ENCODE measurements at regions not wholly inside any gene's neighbourhood (a gene's known extent, or its start where the extent isn't known, plus 50 kb on each side); places are given as distances from the start of the nearest gene placed in this dataset.

DNA sequence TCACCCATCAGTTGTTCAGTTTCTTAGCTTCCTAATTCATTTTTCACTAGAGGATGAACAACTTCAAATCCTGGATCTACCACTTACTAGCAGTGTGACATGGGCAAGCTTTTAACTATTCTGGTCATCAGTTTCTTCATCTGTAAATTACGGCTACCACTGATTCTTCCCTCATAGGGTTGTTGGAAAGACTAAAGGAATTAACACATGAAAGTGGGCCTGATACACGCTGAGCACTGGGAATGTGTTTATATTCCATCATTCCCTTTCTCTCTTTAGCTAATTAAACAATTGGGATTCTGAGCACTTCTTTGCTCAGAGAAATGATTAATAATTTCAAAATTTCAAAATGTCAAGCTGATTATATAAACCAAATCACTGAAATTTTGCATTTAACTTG, 862.3 kb upstream of the GCFC2 start:
- DNase-seq: no peak

DNA sequence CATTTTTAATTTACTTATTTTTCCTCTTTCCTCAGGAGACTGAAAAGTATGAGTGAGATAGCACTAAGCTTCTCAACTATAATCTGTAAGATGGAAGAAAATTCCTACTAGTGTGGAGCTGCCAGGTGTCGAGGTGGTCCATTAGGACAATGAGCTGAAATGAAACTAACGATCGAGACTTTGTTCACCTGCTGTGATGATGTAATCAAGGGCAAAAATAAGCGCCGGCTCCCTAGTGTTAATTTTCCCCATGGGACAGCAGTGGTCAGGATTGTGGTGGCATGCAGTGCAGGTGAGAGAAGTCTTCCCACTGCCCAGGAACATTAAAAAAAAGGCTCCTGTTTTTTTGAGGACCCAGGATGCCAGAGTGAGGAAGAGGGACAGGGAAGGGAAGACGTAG, 859.1 kb upstream of the GCFC2 start:
- no peak for DNase-seq

DNA sequence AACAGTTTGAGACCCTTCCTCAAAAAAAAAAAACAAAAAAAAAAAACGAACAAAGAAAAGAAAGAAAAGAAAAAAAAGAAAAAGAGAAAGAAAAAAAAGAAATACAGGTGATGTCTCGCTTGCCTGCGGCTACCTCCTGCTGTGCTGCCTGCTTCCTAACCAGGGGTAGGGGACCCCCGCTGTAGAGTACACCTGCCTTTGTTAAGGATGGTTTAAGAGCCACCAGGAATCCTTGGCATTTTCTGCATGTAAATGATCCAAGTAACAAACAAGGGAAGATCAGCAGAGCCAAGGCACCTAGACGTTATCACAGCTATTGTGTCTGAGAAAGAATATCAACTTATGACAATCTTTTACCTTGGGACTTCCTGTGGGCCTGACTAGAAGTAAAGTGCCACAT, 856.8 kb upstream of the GCFC2 start:
- DNase-seq: no peak

DNA sequence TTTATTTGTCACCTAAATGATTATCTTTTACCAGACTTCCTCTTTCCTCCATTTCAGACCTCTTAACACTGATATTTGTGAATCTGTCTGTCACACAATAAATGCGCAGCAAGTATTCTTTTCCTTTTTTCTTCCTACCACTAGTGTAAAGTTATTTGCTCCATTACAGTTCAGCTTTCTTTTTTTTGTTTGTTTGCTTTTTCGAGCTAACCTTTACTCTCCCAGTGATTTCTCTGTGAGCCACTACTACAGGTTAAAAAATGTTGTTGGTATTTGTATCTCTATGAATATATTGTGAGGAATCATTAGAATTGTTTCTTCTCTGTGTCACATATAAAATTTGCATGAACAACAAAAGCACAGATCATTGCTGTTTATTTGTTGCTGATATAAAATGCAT, 854.0 kb upstream of the GCFC2 start:
- no peak for DNase-seq

DNA sequence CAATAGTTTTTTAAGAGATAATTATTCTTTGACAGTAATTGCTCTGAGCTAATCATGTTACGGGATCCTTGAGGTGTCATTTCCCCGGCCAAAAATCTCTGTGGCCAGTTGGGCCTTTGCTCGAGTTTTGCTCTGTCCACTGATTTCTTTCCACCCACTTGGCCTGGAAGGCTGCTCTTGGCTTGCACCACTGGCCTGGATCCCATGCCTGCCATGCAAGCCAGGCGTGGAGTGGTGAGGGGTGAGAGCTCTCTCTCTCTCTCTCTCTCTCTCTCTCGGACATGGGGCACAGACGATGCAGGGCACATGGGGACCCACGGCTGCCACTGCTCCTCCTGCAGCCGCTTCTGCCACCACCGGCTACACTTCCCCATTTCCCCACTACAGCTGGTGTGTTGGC, 853.0 kb upstream of the GCFC2 start:
- no peak for DNase-seq

DNA sequence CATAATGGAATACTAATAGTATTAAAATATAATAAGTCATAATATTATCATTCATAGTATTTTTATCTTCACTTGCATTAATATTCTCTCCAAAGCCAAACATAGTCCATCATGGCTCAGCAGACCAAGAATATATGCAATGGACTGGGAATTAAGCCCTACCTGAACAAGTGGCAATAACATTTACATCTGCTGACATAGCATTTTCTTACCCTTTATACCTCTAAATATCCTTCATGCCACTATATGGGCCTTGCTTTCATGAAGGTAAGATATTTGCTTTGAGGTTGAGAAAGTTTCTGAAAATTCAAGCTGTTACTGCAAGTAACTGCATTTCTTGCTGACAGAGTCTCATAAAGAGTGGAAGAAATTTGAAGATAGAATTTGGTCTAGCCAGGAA, 847.4 kb upstream of the GCFC2 start:
- no peak for DNase-seq

DNA sequence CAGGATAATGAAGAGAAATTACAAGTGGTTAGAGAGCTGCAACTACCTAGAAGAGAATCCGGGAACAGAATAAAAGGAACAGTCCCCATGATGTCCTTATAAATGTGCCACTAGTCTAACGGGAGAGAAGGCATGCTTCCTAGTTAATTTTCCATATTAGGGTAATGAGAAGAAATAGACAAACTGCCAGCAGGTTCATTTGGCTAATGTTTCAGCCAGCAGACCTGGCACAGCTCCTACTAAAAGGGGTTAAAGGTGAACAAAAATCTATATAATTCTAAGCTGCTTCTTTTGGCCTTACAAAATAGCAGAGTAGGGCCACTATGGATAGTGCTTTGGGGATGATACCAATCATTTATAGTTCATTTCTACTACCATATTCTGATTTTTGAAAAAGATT, 845.3 kb upstream of the GCFC2 start:
- no peak for DNase-seq

DNA sequence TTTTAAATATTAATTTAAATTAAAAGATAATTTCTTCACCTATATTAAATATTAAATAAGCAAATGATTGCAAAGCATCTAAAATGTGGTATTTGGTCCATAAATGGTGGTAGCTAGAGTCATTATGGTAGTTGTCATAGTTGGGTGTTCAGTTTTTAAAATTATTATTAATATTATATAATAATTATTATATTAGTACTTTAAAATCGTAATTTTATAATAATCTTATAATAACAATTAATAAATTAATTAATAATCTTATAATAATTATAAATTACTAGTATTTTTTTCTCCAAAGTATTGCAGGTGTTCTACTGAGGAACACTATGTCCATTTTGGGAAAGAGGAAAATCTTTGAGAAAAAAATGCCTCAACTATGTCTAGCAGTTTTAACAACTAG, 835.5 kb upstream of the GCFC2 start:
- DNase-seq: no peak

DNA sequence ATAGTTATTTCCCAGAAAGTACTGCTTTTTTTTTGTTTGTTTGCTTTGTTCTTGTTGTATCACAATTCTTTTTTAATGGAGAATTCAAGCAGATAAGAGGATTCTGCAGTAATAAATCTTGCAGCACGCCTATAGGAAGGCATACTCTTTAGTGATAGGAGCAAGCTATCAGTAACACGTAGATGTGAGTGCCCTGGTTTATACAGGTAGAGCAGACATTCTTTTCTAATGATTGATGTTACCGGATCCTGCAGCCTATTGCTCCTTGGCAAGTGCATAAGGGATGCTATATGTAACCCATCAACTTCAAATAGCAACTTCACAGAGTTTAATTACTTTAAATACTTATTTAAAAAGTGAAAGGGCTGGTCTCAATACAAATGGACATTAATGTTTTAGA, 834.2 kb upstream of the GCFC2 start:
- no peak for DNase-seq

DNA sequence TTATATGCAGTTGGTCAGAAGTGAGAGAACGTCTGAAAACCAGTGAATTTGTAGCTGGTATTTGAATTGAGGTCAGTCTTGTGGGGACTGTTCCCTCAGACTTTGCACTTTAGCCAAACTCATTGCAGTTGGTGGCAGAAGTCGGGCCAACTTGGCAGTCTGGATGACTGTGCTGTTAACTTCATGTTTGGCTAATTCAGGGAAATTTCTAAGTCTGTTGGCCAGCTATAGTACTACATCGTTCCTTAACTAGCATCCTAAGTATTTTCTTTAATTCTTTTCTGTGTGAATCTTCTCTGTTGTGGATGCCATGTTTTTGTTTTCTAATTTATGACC, 806.8 kb upstream of the GCFC2 start:
- no peak for DNase-seq

DNA sequence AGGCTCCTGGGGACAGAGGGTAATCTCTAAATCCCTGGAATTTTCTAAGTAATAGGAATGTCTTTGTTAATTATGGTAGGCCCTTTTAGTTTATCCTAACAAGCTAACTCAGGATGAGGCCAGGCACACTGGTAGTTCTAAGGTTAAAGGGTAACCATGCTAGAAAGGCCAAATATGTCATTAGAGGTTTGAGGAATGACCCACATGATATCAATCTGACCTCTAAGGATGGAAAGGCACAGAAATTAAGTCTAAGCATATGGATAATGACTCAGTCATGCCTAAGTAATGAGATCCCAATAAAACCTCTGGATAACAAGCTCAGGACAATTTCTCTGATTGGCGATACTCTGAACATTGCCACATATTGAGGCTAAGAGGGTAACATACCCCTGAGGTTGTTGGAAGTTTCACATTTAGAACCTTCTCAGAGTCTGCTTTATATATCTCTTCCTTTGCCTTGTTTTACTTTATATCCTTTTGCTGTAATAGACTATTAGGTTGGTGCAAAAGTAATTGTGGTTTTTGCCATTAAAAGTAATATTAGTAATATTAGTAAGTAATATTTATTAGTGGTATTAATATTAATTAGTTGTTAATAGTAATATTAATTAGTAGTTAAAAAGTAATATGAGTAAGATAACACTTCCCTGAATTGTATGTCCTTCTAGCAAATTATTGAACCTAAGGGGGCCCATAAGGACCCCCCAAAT, 806.3 kb upstream of the GCFC2 start:
- no peak for DNase-seq

DNA sequence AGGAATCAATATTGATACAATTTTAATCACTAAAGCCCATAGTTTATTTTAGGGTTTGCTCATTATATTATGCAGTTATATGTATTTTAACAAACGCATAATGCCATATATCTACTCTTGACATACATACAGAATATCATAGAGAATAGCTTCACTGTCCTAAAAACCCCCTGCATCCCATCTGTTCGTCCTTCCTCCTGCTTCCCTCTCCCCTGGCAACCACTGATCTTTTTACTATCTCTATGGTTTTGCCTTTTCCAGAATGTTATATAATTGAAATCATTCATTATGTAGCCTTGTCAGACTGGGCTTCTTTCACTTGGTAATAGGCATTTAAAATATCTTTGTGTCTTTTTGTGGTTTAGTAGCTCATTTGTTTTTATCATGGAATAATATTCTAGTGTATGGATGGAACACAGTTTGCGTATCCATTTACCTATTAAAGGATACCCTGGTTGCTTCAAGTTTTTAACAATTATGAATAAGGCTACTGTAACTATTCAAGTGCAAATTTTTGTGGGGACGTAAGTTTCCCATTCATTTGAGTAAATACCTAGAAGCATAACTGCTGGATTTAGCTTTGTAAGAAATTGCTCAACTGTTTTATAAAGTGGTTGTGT, 801.6 kb upstream of the GCFC2 start:
- DNase-seq: no peak

DNA sequence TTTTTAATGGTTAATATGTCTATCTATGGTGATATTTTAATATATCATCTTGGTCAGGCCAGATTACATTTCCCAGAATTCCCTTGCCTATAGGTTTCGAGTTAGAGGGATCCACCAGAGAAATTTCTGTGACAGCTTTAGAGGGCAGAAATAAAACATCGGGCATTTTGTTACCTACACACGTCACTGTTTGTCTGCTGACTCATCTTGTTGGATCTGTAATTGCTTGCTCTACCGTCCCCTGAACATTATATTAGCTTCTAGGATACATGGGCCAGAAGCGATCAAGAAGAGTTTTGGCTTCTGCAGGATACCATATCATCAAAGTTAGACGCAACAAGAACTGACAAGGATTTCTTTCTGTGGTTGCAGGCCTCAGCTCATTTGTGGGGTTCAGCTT, 795.8 kb upstream of the GCFC2 start:
- no peak for DNase-seq

DNA sequence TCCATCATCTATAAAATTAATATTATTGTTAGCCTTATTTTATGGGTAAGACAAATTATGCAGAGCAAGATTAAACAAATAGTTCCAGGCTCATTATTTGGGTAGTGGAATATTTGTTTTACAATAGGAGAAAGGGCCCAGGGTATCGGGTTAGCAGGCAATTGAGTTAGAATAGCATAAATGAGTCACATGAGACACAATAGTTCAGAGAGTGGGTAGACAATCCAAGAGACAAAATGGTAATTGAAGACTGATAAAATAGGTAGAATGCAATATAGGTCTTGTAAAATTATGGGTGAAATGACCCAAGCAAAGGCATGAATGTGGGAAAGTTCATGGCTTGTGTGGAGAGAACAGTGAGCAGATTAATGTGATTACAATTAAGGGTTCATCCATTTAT, 790.9 kb upstream of the GCFC2 start:
- no peak for DNase-seq

DNA sequence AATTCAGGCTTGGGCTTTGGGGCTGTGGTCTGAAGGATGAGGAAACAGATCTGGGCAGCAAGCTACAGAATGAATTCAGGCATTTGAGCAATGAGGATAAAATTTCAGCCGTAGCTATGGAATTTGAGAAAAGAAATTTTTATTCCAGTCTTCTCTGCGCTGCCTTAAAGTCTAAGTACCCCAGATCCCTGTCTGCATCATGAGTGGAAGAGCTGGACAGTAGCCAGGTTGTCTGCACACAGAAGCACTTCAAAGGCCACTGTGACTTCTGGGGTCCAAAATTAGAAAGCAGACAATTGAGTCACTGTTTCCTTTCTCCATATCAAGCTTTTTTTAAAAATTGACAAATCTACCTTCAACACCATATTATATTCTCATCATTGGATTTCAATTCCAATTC, 787.6 kb upstream of the GCFC2 start:
- no peak for DNase-seq

DNA sequence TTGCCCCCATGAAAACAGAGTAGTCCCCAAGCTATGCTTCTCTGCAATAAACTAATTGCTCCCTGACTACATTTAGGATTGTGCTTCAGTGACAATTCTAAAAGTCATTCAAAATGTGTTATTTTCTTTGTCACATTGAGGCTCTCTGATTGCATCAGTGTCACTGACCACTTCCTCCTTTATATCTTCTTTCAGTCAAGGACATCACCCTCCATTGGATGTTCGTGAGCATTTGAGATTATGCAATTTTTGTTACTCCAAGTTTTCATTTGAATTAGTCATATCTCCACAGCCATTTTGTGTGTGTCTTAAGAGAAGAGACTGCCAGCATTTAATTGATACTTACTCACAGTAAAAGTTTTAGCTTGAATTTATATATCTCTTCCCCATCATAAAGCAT, 780.8 kb upstream of the GCFC2 start:
- DNase-seq: no peak

DNA sequence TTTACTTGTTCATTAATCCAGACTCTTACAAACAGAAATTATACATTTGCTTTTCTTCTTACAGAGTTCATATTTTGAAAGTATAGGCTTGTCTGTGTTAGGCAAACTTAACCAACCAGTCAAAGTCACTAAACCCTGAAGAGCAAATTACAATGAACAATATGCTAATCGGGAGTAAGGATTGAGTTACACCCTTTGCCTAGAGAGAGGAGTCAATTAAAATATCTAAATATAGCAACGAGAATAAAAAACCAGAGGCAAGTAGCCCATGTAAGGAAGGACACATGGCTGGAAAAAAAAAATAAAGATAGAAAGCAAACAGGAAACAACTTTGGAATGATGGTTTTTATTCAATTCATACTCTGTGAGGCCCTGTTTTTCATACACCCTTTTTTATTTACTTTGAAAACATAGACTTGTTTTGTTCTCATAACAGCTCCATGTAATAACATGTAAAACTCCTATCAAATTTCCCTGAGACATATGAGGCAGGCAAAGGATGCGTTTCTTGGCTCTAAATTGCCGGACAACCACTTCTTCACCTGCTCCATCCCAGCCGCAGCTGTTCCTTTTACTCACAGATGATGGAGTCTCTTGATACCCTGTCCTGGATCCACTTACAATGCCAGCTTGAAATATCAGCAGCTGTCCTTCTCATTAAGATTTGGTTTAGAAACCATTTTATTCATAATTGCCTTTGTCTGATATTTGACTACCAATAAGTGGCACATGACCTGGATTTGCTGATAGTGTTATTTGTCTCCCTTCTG, 767.7 kb upstream of the GCFC2 start:
- no peak for DNase-seq

DNA sequence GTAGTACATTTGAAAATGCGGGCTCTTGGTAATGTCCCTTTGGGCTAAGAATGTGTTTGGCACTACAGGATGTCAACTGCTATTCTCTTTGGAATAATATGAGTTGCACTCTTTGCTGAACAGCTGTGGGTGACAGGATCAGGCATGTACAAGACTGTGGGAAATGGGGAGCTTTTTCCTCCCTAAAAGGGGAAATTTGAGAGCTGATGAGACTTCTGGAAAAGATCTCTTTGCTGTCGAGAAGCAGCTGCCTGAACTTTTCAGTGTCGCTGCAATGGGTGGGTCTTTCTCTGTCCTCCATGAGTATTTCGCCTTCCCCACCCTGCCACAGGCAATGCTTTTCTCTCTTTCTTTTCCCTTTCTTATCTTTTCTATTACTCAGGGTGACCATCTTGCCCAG, 762.2 kb upstream of the GCFC2 start:
- DNase-seq: no peak

DNA sequence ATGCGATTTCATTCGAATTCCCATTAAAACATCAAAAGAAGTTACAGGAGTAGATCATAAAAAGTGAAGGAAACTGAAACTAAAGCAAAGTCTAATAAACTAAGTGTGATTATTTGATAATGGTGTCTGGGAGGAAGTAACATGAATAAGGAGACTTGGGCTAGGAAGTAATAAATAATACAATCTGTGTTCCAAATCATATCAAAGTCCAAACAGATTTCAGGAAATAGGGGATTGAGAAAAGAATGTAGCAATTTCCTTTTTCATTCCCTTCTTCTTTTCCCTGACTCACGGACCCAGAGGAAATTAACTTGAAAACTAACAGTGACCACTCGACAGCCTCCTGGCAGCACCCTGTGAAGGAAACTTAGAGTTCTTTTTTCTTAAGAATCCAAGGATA, 758.4 kb upstream of the GCFC2 start:
- DNase-seq: no peak

DNA sequence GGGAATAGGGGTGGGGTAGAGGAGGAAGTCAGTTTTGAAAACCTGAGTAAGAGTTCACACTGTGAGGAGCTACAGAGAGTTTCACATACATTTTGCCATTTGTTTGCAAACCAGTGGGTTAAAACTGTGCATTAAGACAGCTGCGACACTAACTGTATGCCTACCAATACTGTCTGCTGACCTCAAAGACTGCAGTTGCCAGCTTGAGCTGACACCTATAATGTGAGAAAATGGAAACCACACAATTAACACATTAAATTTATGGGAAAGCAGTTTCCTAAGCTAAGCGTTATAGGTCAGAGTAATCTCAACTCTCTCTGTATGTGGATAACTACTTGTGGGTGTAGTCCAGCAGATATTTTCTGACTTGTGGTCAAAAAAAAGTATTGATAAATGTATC, 756.6 kb upstream of the GCFC2 start:
- DNase-seq: no peak

DNA sequence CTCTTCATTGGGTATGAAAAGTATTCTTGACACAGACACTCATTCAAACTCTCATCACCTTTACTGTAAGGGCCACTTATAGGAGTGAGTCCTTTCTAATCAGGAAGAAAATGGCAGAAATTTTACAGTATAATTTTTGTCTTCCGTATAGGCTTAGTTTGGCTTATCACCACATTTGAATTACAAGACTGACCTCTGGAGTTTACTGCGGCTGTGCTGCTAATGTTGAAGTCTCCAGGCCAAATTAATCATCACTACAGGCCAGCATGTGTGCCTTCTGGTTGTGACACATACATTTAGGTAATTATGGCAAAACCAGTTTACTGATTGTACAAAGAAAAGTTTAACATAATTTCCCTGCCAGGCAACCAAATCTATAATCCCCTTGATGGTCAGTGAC, 753.6 kb upstream of the GCFC2 start:
- DNase-seq: no peak

DNA sequence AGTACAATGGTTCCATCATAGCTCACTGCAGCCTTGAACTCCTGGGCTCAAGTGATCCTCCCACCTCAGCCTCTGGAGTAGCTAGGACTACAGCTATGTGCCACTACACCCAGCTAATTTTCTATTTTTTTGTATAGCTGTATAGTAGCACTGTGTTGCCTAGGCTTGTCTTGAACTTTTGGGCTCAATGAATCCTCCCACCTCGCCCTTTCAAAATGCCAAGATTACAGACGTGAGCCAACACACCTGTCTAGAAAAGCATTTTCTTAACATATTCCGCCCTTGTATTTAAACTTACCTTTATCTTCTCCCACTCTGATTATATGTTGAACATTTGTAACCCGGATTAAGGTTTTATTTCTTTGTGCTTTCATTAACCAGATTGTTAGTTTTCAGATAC, 750.7 kb upstream of the GCFC2 start:
- no peak for DNase-seq

DNA sequence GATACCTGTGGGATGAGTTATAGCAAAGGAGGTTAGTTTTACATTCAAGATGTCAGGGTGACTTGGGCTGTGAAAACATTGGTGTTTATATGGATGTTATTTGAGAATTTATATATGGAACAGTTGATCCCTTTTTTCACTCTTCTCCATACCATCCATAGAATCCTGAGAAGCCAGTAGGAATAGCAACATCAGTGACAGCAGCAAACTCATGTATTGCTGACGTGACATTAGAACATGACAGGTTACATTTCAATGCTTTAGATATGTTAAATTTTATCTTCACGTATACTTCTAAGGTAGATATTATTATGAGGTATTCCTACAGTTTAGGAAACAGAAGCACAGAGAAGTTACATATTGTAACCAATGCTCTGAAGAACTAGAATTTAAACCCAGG, 745.2 kb upstream of the GCFC2 start:
- DNase-seq: no peak

DNA sequence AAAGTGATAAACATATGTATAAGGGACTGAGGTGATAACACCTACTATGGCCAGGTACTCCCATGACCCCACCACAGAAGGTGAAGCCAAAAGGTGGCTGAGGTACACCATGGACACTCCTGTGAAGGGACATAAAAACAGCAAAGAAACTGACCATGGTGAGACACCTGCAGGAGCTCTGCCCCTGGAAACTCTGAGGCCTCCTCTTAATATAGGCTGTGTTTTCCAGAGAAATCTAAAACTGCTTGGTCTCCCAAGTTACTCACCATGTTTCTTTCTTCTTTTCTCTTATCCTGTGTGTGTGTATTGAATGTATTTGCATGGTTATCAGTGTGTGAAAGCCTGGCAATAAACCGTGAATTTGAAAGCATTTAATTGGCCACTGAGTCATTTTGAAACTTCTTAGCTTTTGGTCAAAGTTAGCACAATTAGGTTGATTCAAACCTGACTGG, 739.3 kb upstream of the GCFC2 start:
- DNase-seq: no peak

DNA sequence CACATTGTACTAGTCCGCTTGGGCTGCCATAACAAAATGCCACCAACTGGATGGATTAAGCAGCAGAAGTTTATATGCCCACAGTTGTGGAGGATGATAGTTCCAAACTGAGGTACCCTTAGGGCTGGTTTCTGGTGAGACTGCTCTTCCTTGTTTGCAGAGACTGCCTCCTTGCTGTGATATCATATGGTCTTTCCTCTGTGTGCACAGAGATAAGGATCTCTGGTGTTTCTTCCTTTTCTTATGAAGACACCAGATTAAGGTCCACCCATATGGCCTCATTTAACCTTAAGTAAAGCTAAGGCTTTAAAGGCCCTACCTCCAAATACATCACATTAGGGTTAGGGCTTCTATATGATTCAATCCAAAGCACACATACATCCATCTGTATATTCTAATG, 738.2 kb upstream of the GCFC2 start:
- DNase-seq: no peak

Measured in CD4-positive, alpha-beta T cell treated with Interleukin-17A for 1 hour (primary cell).